ENCODE measurements at regions not wholly inside any gene's neighbourhood (a gene's known extent, or its start where the extent isn't known, plus 50 kb on each side); places are given as distances from the start of the nearest gene placed in this dataset.

- H3K9me3 ChIP-seq (replicated peaks; ENCODE audit: control insufficient read depth, insufficient read depth, low read depth, low read length): no peaks in the 10 kb centered on the region
- intact Hi-C loops (cut with micrococcal nuclease): no loop called here
- ATAC-seq (no peak), FAIRE-seq (no peak), DNase-seq (ENCODE audit: extremely low read depth in 1 of 4, low spot score in 3 of 4) (no peak)
- no peaks in the 10 kb centered on the region for H3K27me3 ChIP-seq (ENCODE audit: control insufficient read depth in 2 of 2, insufficient read depth in 2 of 2, low read length in 2 of 2)
- ChIA-PET POLR2A (no interaction called here), CTCF (ENCODE audit: low intra/inter-chr PET ratio) (no interaction called here)
- H3K36me3 ChIP-seq (ENCODE audit: control insufficient read depth, insufficient read depth, low read length): no peaks in the 10 kb centered on the region
- H3K9me1 ChIP-seq (ENCODE audit: control insufficient read depth, insufficient read depth, low read length): no peaks in the 10 kb centered on the region
- TF ChIP-seq ZNF316 (IDR thresholded peaks at IDR 0.05) (peak; percentile 67), SIRT6 (IDR thresholded peaks at IDR 0.05; ENCODE audit: low read depth, low read length) (no peak), CREB3 (tag; conservative IDR thresholded peaks at IDR 0.05; ENCODE audit: low read depth) (no peak), MAFF (IDR thresholded peaks at IDR 0.05; ENCODE audit: low read length) (peak; percentile 17; the same call in 1 of the 2 replicates), GMEB1 (CRISPR knock-in tag; IDR thresholded peaks at IDR 0.05) (no peak), C11orf30 (IDR thresholded peaks at IDR 0.05; ENCODE audit: low read depth) (peak; percentile 26; the same call in 1 of the 2 replicates), MAFK (IDR thresholded peaks at IDR 0.05; ENCODE audit: low read length) (peak; percentile 31; the same call in 1 of the 2 replicates), ARID2 (IDR thresholded peaks at IDR 0.05) (no peak)
- H4K20me1 ChIP-seq (replicated peaks; ENCODE audit: control insufficient read depth, insufficient read depth, low read length): no peaks in the 10 kb centered on the region
- no peak overlapping the region for H2AFZ ChIP-seq (ENCODE audit: low read depth, low read length)
- no TSS peak for BruUV-seq (replicated peaks)
- no peaks in the 10 kb centered on the region for H3K79me2 ChIP-seq (ENCODE audit: control insufficient read depth, insufficient read depth, low read length)
- no peak overlapping the region for H3K9ac ChIP-seq (ENCODE audit: insufficient read depth in 1 of 2, low read depth in 2 of 2, low read length in 2 of 2)
- no peak overlapping the region for H3K4me2 ChIP-seq (ENCODE audit: insufficient read depth, low read length)
- no peak overlapping the region for H3K27ac ChIP-seq (ENCODE audit: extremely low read depth, low read depth, low read length)
- no peak overlapping the region for H3K4me3 ChIP-seq
- in situ Hi-C loops (cut with MboI): no loop called here
- H3K4me1 ChIP-seq (replicated peaks in 1 of 2; ENCODE audit: control insufficient read depth in 2 of 2, insufficient read depth in 2 of 2, low read length in 2 of 2): no peaks in the 10 kb centered on the region
Observed at GRCh38 chr5:130976493-130976892, 188.6 kb downstream of the HINT1 start.
